Mononuclear cell (primary cell): ENCODE measurements at regions not wholly inside any gene's neighbourhood (a gene's known extent, or its start where the extent isn't known, plus 50 kb on each side); places are given as distances from the start of the nearest gene placed in this dataset.

Source experiments
- H3K27me3 ChIP-seq: 2 replicates; pipeline ENCODE4 v1.6.0; 2011; ENCODE audit warnings: low read length, control low read depth; ENCODE audit not compliant: insufficient read depth
- H3K4me1 ChIP-seq: 2 replicates; pipeline ENCODE4 v1.5.1; 2011; ENCODE audit warnings: mild to moderate bottlenecking, low read length, control low read depth; ENCODE audit not compliant: insufficient read depth
- H3K4me3 ChIP-seq: 2 replicates; pipeline ENCODE4 v1.5.1; 2011; ENCODE audit warnings: mild to moderate bottlenecking, low read length, moderate library complexity
- H3K9me3 ChIP-seq: 2 replicates; pipeline ENCODE4 v1.5.1; 2011; ENCODE audit warnings: low read depth, mild to moderate bottlenecking, control low read depth, low read length

GRCh38 chr3:153319705-153320554 is 157.9 kb downstream of the RAP2B start:
- Histone ChIP-seq H3K27me3 (peaks cover 2% of the 10 kb centered on the region), H3K4me1 (no peaks in the 10 kb centered on the region), H3K4me3 (no peak overlapping the region), H3K9me3 (no peaks in the 10 kb centered on the region)

GRCh38 chr3:153320585-153321128 is 158.6 kb downstream of the RAP2B start:
- Histone ChIP-seq H3K9me3 (no peaks in the 10 kb centered on the region), H3K27me3 (no peaks in the 10 kb centered on the region), H3K4me3 (no peak overlapping the region), H3K4me1 (no peaks in the 10 kb centered on the region)

GRCh38 chr3:153328690-153329089 is 166.7 kb downstream of the RAP2B start:
- Histone ChIP-seq H3K4me3 (no peak overlapping the region), H3K4me1 (no peaks in the 10 kb centered on the region), H3K27me3 (no peaks in the 10 kb centered on the region)

GRCh38 chr3:153330901-153331300 is 168.9 kb downstream of the RAP2B start:
- no peaks in the 10 kb centered on the region for H3K4me1 ChIP-seq
- no peak overlapping the region for H3K4me3 ChIP-seq
- no peaks in the 10 kb centered on the region for H3K27me3 ChIP-seq
- H3K9me3 ChIP-seq: no peaks in the 10 kb centered on the region

More at GRCh38 chr3:153328690-153329089, 166.7 kb downstream of the RAP2B start:
- H3K9me3 ChIP-seq: no peaks in the 10 kb centered on the region

GRCh38 chr3:153331676-153332075 is 169.7 kb downstream of the RAP2B start:
- Histone ChIP-seq H3K4me3 (no peak overlapping the region), H3K9me3 (no peaks in the 10 kb centered on the region), H3K4me1 (no peaks in the 10 kb centered on the region), H3K27me3 (no peaks in the 10 kb centered on the region)

GRCh38 chr3:153334558-153334957 is 172.5 kb downstream of the RAP2B start:
- Histone ChIP-seq H3K4me1 (no peaks in the 10 kb centered on the region), H3K27me3 (no peaks in the 10 kb centered on the region), H3K4me3 (no peak overlapping the region), H3K9me3 (no peaks in the 10 kb centered on the region)

- H3K9me3 ChIP-seq: no peaks in the 10 kb centered on the region
- H3K27me3 ChIP-seq: no peaks in the 10 kb centered on the region
- H3K4me1 ChIP-seq: no peaks in the 10 kb centered on the region
- no peak overlapping the region for H3K4me3 ChIP-seq
Observed at GRCh38 chr3:153337369-153337768, 175.3 kb downstream of the RAP2B start.

GRCh38 chr3:153338487-153338886 is 176.5 kb downstream of the RAP2B start:
- no peaks in the 10 kb centered on the region for H3K27me3 ChIP-seq
- H3K4me1 ChIP-seq: no peaks in the 10 kb centered on the region
- H3K9me3 ChIP-seq: no peaks in the 10 kb centered on the region
- no peak overlapping the region for H3K4me3 ChIP-seq

GRCh38 chr3:153339065-153339464 is 177.0 kb downstream of the RAP2B start:
- Histone ChIP-seq H3K4me1 (no peaks in the 10 kb centered on the region), H3K9me3 (no peaks in the 10 kb centered on the region), H3K4me3 (no peak overlapping the region), H3K27me3 (no peaks in the 10 kb centered on the region)

GRCh38 chr3:153343988-153344782 is 182.2 kb downstream of the RAP2B start:
- no peaks in the 10 kb centered on the region for H3K9me3 ChIP-seq
- no peak overlapping the region for H3K4me3 ChIP-seq
- H3K4me1 ChIP-seq: no peaks in the 10 kb centered on the region
- no peaks in the 10 kb centered on the region for H3K27me3 ChIP-seq

- no peaks in the 10 kb centered on the region for H3K9me3 ChIP-seq
- no peaks in the 10 kb centered on the region for H3K27me3 ChIP-seq
- H3K4me1 ChIP-seq: no peaks in the 10 kb centered on the region
- H3K4me3 ChIP-seq: no peak overlapping the region
Observed at GRCh38 chr3:153348457-153349107, 186.6 kb downstream of the RAP2B start.

GRCh38 chr3:153349108-153349499 is 187.1 kb downstream of the RAP2B start:
- no peak overlapping the region for H3K4me3 ChIP-seq
- no peaks in the 10 kb centered on the region for H3K4me1 ChIP-seq
- H3K9me3 ChIP-seq: no peaks in the 10 kb centered on the region
- H3K27me3 ChIP-seq: no peaks in the 10 kb centered on the region

GRCh38 chr3:153350420-153350819 is 188.4 kb downstream of the RAP2B start:
- H3K4me3 ChIP-seq: no peak overlapping the region
- no peaks in the 10 kb centered on the region for H3K27me3 ChIP-seq
- no peaks in the 10 kb centered on the region for H3K4me1 ChIP-seq
- no peaks in the 10 kb centered on the region for H3K9me3 ChIP-seq

- H3K4me1 ChIP-seq: no peaks in the 10 kb centered on the region
- no peak overlapping the region for H3K4me3 ChIP-seq
- no peaks in the 10 kb centered on the region for H3K27me3 ChIP-seq
- no peaks in the 10 kb centered on the region for H3K9me3 ChIP-seq
Observed at GRCh38 chr3:153354641-153355040, 192.6 kb downstream of the RAP2B start.

GRCh38 chr3:153355559-153355958 is 193.5 kb downstream of the RAP2B start:
- no peaks in the 10 kb centered on the region for H3K9me3 ChIP-seq
- H3K27me3 ChIP-seq: no peaks in the 10 kb centered on the region
- H3K4me1 ChIP-seq: no peaks in the 10 kb centered on the region
- H3K4me3 ChIP-seq: no peak overlapping the region
